Glomerular visceral epithelial cell (primary cell): ENCODE measurements at regions not wholly inside any gene's neighbourhood (a gene's known extent, or its start where the extent isn't known, plus 50 kb on each side); places are given as distances from the start of the nearest gene placed in this dataset.

Source experiments
- DNase-seq: peaks from one replicate; pipeline ENCODE4 v3.0.0-alpha.2; 2016; ENCODE audit errors: extremely low spot score

- DNase-seq, result no peak
These were observed 146.1 kb upstream of the TMCO5A start for GRCh38 chr15:37788330-37788729.

GRCh38 chr15:37788767-37789396 is 145.6 kb upstream of the TMCO5A start:
- no peak for DNase-seq

- no peak for DNase-seq
These were observed 145.0 kb upstream of the TMCO5A start for GRCh38 chr15:37789397-37789786.

DNA sequence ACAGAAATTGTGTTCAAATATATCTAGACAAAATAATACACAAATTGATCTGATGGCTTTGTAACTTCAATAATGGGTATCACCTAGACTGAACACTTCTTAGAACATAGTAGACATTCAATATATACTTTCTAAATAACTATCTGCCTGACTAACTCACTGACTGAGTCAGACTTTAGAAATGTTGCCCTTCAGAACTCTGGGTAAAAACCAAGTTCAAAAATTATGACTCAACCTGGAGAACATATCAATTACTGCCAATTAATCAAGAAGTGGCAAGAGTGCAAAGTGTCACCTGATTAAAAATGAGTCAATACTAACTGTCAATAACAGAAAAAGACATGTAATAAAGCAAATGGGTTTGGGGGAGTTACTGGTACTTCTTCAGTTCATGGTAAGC is 144.6 kb upstream of the TMCO5A start:
- peak; percentile 44 for DNase-seq

GRCh38 chr15:37791693-37792092 is 142.7 kb upstream of the TMCO5A start:
- no peak for DNase-seq

DNA sequence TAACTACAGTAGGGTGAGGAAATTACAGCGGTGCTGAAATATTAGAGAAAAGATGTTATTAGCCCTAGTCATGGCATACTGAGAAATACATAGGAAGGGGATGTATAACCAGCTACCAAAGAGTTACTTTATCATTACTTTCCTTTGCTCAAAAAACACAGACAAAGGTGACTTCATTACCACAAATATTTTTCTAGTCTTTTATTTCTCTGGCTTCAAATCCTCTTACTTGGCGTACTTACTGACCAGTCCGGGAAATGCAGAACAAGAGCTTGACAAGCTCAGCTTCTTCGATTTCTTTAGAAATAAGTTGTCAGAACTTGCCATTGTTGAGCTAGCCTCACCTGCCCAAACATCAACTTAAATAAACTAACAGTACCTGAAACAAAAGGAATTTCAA is 142.1 kb upstream of the TMCO5A start:
- peak; percentile 47 for DNase-seq

DNA sequence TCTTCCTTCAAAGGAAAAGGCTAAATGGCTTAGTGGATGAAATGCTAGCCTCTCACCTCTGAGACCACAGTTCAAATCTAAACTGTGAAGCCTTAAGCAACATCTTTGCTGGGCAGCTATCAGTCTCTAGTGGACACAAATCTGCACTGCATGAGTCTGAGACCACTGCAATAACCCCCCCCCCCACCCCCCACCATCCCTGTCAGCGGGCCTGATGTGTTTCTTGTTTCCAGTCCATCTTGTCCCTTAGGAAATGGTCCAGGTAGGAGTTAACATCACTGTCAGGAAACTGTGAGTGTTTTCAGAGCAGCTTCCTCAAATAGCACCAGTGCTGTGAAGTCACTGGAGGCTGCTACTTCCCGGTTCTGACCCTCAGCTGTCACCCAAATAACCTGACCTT is 140.6 kb upstream of the TMCO5A start:
- peak; percentile 12 for DNase-seq

GRCh38 chr15:37794947-37795346 is 139.5 kb upstream of the TMCO5A start:
- no peak for DNase-seq

DNA sequence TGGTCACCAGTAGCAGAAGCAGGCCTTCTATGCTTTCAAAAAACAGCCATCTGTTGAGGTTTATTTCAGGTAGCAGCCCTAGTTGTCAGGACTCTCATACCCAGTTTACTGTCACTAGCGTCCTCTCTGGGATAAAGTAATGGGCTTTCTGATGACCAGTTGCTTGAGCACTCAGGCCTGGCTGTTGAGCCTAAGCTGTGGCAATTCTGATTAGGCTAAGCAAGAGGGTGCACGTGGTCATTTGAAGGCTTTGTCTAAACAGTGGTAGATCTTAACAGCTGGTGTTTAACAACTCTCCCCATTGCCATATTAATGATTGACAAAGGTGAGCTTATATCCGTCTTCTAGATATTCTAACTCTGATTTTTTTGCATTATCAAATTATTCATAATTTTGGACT is 132.9 kb upstream of the TMCO5A start:
- DNase-seq, result no peak

DNA sequence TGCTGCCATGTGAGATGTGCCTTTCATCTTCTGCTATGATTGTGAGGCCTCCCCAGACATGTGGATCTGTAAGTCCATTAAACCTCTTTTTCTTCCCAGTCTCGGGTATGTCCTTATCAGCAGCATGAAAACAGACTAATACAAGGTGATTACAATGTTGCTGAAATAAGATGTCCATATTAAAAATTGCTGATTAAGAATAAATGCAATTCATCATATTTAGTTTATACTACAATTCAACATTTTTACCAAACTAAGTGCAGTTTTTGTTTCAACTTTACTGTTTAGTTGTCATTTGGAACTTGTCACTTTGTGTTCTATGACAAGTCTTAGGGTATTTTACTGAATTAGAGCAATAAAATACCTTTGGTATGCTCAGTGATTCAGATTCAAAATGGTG is 127.6 kb upstream of the TMCO5A start:
- no peak for DNase-seq

DNA sequence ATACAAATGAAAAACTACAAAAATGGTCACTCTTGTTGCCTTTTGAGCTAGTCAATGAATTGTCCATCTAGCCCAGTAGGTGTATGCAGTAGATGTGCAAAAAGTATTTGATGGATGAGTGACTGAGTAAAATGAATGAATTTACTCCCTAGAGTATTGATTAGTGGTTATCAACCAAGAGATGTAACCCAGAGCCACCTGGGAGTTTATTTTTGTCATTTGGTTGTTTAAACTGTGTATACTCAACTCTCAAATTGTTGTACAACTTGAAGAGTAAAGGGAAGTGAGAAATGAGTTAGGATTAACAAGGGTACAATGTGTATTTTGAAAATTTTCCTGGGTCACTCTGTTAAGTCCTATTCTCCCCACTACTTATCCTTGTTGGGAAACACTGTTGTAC is 124.1 kb upstream of the TMCO5A start:
- no peak for DNase-seq

- no peak for DNase-seq
These were observed 121.1 kb upstream of the TMCO5A start for GRCh38 chr15:37813306-37813705.

DNA sequence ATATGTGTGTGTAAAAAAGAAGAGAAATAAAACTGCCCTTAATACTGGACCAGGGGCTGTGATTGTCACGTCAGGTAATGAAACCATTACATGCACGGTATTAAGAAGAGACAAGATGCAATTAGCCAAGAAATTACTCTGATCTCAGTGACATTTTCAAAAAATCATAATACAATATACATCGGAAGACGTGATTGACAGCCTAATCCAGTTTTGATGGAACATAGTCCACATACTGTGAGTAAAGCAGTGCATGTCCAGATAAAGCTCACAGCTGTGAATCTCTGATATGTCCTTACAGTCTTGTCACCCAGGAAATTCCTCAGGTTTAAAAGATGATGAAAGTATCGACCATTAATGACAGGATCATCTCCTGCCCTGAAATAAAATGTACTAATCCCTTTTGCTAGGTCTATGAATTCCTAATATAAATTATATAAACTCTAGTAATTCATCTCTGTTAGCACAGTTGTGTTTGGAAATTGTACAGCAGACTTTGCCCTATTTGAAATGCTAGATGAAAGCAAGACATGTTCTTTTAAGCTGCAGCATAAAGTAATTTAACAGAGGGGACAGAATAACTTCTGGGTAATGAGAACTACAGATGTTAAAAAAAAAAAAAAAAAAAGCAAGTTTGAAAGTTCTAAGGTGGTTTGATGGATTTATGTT is 119.5 kb upstream of the TMCO5A start:
- DNase-seq, result no peak

GRCh38 chr15:37818152-37818677 is 116.2 kb upstream of the TMCO5A start:
- no peak for DNase-seq

DNA sequence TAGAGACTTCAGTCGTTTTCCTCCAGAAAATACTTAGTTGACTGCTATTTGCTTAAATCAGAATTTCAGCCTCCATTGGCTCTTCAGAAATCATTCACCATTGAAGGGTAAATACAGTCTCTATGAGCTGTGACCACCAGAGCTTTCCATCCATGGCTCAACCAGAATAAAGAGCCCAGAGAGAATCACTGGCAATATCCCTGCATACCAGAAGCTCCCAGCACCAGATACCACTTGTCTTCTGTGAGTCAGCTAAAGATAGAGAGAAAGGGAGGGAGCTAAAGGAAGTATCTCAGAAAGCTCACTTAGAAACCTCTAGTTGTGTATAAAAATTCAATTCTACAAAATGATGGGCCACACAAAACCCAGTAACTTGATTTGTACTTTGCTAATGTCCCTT is 115.2 kb upstream of the TMCO5A start:
- peak; percentile 2 for DNase-seq

DNA sequence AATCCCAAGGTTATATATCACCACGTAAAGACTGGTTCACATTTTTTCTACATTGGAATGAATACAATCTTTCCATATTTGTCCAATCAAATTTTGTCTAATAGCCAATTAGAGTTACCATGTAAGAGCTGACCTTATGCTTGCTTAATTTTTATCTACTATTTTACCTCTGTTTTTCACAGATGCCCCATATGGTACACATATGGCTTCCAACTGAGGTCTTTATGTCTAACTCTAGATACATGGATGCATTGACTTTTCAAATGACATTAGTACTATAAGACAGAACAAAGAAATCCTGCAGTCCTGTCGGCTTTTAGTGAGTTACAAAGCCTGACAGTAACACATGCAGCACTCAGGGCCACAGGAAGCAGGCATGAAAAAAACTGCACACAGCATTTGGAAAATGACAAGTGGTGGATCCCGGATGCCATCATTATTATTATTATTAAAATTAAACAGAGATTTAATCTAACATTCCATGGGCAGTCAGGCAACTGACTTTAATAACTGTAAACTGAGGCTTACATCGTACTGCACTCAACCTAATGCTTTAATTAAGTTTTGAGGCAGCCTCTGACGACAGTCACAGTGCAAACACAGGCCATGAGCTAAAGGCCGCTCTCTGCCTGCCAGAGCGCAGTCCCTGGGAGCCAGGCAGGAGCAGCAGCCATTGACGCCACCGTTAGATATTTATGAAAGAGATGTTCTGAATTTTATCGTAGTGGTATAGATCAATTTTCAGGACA is 113.9 kb upstream of the TMCO5A start:
- DNase-seq, result no peak

DNA sequence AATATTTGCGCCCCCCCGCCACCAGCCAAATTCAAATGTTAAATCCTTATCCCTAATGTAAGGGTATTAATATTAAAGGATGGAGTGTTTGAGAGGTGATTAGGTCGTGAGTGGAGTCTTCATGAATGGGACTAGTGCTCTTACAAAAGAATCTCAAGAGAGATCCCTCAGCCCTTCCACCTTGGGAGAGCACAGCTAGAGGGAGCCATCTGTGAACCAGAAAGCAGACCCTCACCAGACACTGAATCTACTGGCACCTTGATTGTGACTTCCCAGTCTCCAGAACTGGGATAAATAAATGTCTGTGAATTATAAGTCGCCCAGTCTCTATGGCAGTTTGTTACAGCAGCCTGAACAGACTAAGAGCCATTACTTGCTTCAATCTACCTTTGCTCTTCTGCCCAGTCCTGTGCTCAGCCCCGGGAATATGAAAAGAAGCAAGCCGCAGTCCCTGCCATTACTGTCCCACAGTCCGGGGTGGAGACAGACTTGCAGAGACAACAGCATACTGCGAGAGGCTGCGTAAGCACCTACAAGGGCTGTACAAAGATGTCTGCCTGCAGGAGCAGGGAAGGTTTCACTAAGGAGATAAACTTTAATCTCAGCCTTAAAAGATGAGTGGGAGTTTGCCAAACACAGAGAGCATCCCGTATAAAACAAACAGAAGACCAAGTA is 110.7 kb upstream of the TMCO5A start:
- no peak for DNase-seq

DNA sequence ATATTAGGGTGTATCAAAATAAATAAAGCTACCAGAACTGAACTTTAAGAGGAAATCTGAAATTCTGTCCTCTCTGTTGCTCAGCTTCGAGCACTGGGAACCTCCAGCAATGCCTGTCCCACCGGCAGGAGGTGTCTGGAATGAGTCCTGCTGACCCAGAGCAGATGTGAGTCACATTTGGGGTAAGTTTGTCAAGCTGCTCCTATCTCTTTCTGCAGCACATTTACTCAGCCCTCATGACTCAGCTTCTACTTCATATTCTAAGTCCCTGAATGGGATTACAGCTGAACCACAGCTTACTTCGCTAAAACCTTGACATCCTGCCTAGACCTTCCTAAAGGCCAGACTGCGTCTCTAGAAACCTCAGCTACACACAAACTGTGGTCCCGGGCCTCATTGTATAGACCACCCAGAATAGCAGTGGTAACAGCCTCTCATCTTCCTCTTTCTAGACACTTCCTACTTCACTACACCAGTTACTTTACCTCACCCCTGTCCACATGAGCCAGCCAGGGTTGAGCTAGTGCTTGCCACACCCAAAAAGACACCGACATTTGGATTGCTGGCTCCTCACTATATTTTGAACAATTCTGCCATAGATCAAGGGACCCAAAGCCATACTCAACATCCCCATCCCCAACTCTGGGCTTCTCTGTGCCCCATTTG is 109.6 kb upstream of the TMCO5A start:
- DNase-seq, result peak; percentile 90

DNA sequence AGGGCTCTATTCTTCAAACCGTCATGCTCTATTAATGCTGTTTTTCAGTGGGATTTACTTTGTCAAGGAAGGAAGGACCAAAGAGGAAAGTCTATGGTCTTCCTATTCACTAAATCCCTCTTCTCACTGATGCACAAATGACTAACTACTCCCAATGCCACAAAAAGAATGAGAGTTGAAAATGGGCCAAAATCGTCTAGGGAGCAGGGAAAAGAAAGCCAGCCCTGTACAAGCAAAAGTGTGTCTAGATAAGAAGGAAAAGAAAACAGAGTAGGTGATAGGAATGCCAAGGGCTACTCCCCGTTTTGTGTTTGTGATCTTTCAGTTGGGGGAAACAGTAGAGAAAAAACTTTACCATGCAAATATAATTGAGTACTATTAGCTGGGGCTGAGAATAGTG is 97.2 kb upstream of the TMCO5A start:
- peak; percentile 9 for DNase-seq

GRCh38 chr15:37847776-37848175 is 86.7 kb upstream of the TMCO5A start:
- no peak for DNase-seq

- DNase-seq, result no peak
These were observed 78.3 kb upstream of the TMCO5A start for GRCh38 chr15:37856109-37856508.

- no peak for DNase-seq
These were observed 73.5 kb upstream of the TMCO5A start for GRCh38 chr15:37860896-37861295.
